TTC549 (cell line): ENCODE measurements at regions not wholly inside any gene's neighbourhood (a gene's known extent, or its start where the extent isn't known, plus 50 kb on each side); places are given as distances from the start of the nearest gene placed in this dataset.

Experiments
- FAIRE-seq: peaks from 2 replicates; lab custom pipeline; 2012; peaks lifted over from hg19 to GRCh38; lab: Jason Lieb, UNC

DNA sequence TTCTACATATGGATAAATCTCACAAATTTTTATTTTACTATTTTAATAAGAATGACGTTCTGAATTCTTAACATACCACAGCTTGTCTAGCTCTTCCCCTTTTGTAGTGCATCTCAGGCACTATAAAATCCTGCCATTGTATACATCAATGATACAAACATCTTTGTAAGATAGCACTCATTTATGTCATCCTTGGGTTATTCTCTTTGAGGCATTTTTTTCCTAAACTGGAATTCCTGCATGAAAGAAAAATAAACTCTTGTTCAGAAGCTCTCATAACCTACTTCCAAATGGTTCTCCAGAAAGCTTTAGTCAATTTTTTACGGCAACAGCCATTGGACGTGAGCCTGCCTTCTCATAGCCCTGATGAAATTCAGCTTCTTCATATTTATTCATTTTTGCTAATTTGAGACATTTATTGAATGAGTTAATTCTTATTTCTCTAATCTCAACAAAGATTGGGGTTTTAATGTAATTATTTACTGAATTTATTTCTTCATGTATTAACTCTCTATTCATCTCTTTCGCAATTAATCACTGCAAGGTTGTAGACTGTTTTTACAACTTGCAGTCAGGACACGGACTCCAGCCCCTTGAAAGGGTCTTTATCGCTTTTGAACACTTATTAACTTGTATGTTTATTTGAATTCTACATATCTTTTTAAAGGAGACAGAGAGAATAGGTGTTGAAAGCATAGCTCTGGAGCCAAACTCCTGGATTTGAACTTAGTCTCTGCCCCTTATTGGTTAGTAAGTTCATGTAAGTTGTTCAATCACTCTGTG is 57.6 kb upstream of the PARD3B start:
- FAIRE-seq, result no peak

DNA sequence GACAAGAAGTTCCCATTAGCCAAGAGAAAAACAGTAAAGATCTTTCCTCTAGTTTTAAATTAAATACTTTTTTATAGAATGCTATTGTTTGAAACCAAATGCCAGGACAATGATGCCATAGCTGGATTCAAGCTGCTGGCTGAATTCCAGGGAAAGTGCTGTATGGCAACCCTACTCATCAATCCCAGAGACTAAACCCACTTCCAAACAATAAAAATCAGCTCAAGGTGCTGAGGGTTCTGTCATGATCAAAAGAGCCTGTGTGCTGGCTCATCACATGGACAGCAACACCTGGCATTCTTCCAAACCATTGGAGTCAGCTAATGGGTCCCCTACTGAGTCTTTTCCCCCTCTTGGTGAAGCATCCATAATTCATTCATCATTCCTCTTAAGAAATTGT is 53.7 kb upstream of the PARD3B start:
- no peak for FAIRE-seq

DNA sequence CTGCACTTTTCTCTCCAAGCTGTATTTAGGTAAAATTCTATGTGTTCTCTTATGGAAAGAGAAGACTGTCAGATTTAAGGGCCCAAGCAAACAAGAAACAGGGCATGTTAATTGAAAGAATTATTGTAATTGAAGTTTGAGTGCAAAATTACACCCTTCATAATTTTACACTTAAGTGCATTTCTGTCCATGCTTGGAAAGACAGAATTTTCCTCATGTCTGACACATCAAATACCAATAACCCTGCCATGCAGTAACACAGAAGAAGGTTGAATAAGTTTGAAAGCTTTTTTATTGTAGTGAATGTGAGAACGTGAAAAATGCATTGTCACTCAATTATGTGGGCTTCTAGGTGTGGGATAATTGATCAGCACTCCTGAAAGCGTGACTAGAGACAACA is 52.9 kb upstream of the PARD3B start:
- no peak for FAIRE-seq

DNA sequence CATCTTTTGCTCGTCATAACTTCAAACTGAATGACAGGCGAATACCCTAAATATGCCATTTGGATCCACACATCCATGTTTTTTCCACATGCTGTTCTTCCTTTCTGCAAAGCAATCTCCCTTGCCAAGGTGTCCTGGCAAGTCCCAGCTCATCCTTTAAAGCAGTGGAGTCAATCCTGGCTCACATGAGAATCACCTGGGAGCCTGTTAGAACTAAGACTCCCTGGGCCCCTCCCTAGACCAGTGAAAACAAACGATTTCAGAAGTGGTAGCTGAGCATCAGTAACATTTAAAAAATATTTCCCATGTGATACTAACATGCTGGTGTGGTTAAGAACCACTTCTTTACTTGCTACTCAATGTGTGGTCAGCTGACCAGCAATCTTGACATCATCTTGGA is 50.6 kb upstream of the PARD3B start:
- no peak for FAIRE-seq

GRCh38 chr2:204495381-204495780 is 49.9 kb upstream of the PARD3B start:
- no peak for FAIRE-seq
